Caco-2 (cell line): ENCODE measurements at regions not wholly inside any gene's neighbourhood (a gene's known extent, or its start where the extent isn't known, plus 50 kb on each side); places are given as distances from the start of the nearest gene placed in this dataset.
A peak's percentile ranks its signal among the peaks of the same experiment; 100 is the strongest.

Source experiments
- BruUV-seq: library from RNA; stranded (reverse); fragments of 400-500 nt; replicated peaks from 2 replicates; lab custom pipeline; 2021; lab: Mats Ljungman, UMichigan
- CTCF ChIA-PET: fragments of 300-600 bp; sonication (Branson Sonifier 250); formaldehyde crosslinking; loops from one replicate; lab custom pipeline; 2022; ENCODE audit warnings: antibody characterized with exemption; lab: Charles Lee
- POLR2A ChIA-PET: fragments of 300-600 bp; sonication (Branson Sonifier 250); formaldehyde crosslinking; loops from one replicate; lab custom pipeline; 2022; ENCODE audit warnings: antibody characterized with exemption; lab: Charles Lee
- DNase-seq, 2 experiments: peaks; one replicate each; pipeline versions ENCODE4 v3.0.0 to v3.0.0-alpha.2; 2020 to 2022
- H3K27me3 ChIP-seq: replicated peaks from 2 replicates; pipeline ENCODE4 v1.6.0; 2011; ENCODE audit warnings: low read length; ENCODE audit not compliant: control insufficient read depth, insufficient read depth
- H3K36me3 ChIP-seq: 2 replicates; pipeline ENCODE4 v1.5.1; 2011; ENCODE audit warnings: low read length; ENCODE audit not compliant: control insufficient read depth, insufficient read depth
- H3K4me1 ChIP-seq: fragments of 250-450 bp; sonication (Bioruptor Pico); 2 replicates; pipeline ENCODE4 v1.5.1; 2020; ENCODE audit warnings: mild to moderate bottlenecking
- H3K4me3 ChIP-seq: 2 replicates; pipeline ENCODE4 v1.5.1; 2011; ENCODE audit warnings: low read depth, mild to moderate bottlenecking, control low read depth, low read length
- H3K9me3 ChIP-seq: fragments of 250-450 bp; sonication (Bioruptor Pico); 2 replicates; pipeline ENCODE4 v1.5.1; 2020; ENCODE audit warnings: mild to moderate bottlenecking, moderate library complexity
- H3K27ac Mint-ChIP-seq: one replicate; pipeline ENCODE4 v1.8.0; 2022; ENCODE audit warnings: mixed read lengths; ENCODE audit not compliant: unreplicated experiment
- H3K27me3 Mint-ChIP-seq: one replicate; pipeline ENCODE4 v1.8.0; 2022; ENCODE audit warnings: mixed read lengths; ENCODE audit not compliant: insufficient read depth, unreplicated experiment
- H3K36me3 Mint-ChIP-seq: one replicate; pipeline ENCODE4 v1.8.0; 2022; ENCODE audit warnings: mild to moderate bottlenecking, mixed read lengths; ENCODE audit not compliant: insufficient read depth, unreplicated experiment
- H3K4me1 Mint-ChIP-seq: one replicate; pipeline ENCODE4 v1.8.0; 2022; ENCODE audit warnings: low read depth, mixed read lengths; ENCODE audit not compliant: unreplicated experiment
- H3K4me3 Mint-ChIP-seq: one replicate; pipeline ENCODE4 v1.8.0; 2022; ENCODE audit warnings: mild to moderate bottlenecking, moderate library complexity, mixed read lengths; ENCODE audit not compliant: unreplicated experiment
- H3K9me3 Mint-ChIP-seq: one replicate; pipeline ENCODE4 v1.8.0; 2022; ENCODE audit warnings: mixed read lengths; ENCODE audit not compliant: unreplicated experiment
- CTCF ChIP-seq, 2 experiments: fragments of 200-600 bp in 1 of 2; IDR thresholded peaks; 1 replicate in 1 of 2; 2 replicates in 1 of 2; pipeline versions ENCODE4 v1.5.1 to v1.8.0; 2011 to 2022; ENCODE audit warnings: antibody characterized with exemption in 1 of 2, control low read depth in 1 of 2, inconsistent platforms in 1 of 2, low read depth in 1 of 2, low read length in 1 of 2, mild to moderate bottlenecking in 1 of 2, moderate library complexity in 1 of 2; ENCODE audit not compliant: insufficient read depth in 1 of 2, severe bottlenecking in 1 of 2, unreplicated experiment in 1 of 2
- intact Hi-C: fragments of 100-400 bp; cut with micrococcal nuclease; formaldehyde crosslinking; loops from one replicate; pipeline ENCODE4 v1.10.0; 2022; ENCODE audit not compliant: unreplicated experiment

GRCh38 chr4:138894709-138895108 is 120.9 kb upstream of the NOCT start:
- intact Hi-C loops = no loop called here
- no peak overlapping the region for H3K4me3 Mint-ChIP-seq
- no peaks in the 10 kb centered on the region for H3K36me3 ChIP-seq

GRCh38 chr4:138894011-138894410 is 121.6 kb upstream of the NOCT start:
- H3K36me3 Mint-ChIP-seq = no peaks in the 10 kb centered on the region
- no peak overlapping the region for H3K4me3 ChIP-seq
- ChIA-PET CTCF (no interaction called here), POLR2A (no interaction called here)
- no peaks in the 10 kb centered on the region for H3K27me3 ChIP-seq
- no peak overlapping the region for H3K27ac Mint-ChIP-seq
- H3K9me3 Mint-ChIP-seq = no peaks in the 10 kb centered on the region
- no peak overlapping the region for H3K4me3 Mint-ChIP-seq
- no TSS peak for BruUV-seq
- no peaks in the 10 kb centered on the region for H3K36me3 ChIP-seq
- H3K4me1 Mint-ChIP-seq = peaks cover 28% of the 10 kb centered on the region
- no peaks in the 10 kb centered on the region for H3K27me3 Mint-ChIP-seq
- peaks cover 36% of the 10 kb centered on the region for H3K4me1 ChIP-seq
- H3K9me3 ChIP-seq = no peaks in the 10 kb centered on the region
- TF ChIP-seq CTCF (IDR thresholded peaks at IDR 0.05; ENCODE audit: insufficient read depth in 1 of 2, low read depth in 1 of 2, low read length in 1 of 2, severe bottlenecking in 1 of 2, unreplicated experiment in 1 of 2) = no peak
- intact Hi-C loops = no loop called here
- DNase-seq = no peak

More at GRCh38 chr4:138894709-138895108, 120.9 kb upstream of the NOCT start:
- Mint-ChIP-seq H3K4me1 (peaks cover 28% of the 10 kb centered on the region), H3K9me3 (no peaks in the 10 kb centered on the region), H3K27me3 (no peaks in the 10 kb centered on the region), H3K27ac (no peak overlapping the region), H3K36me3 (no peaks in the 10 kb centered on the region)
- Histone ChIP-seq H3K4me1 (peaks cover 41% of the 10 kb centered on the region), H3K27me3 (no peaks in the 10 kb centered on the region), H3K4me3 (no peak overlapping the region), H3K9me3 (no peaks in the 10 kb centered on the region)
- no peak for DNase-seq
- no TSS peak for BruUV-seq
- ChIA-PET POLR2A (no interaction called here), CTCF (no interaction called here)
- no peak for TF ChIP-seq CTCF (IDR thresholded peaks at IDR 0.05; ENCODE audit: insufficient read depth in 1 of 2, low read depth in 1 of 2, low read length in 1 of 2, severe bottlenecking in 1 of 2, unreplicated experiment in 1 of 2)

- H3K4me1 Mint-ChIP-seq = peaks cover 22% of the 10 kb centered on the region
- TF ChIP-seq CTCF (IDR thresholded peaks at IDR 0.05; ENCODE audit: insufficient read depth in 1 of 2, low read depth in 1 of 2, low read length in 1 of 2, severe bottlenecking in 1 of 2, unreplicated experiment in 1 of 2) = no peak
- H3K9me3 Mint-ChIP-seq = no peaks in the 10 kb centered on the region
- no peaks in the 10 kb centered on the region for H3K36me3 ChIP-seq
- no peaks in the 10 kb centered on the region for H3K36me3 Mint-ChIP-seq
- H3K27me3 Mint-ChIP-seq = no peaks in the 10 kb centered on the region
- DNase-seq = no peak
- ChIA-PET CTCF (no interaction called here), POLR2A (no interaction called here)
- peak overlapping the region; percentile 14 for H3K27ac Mint-ChIP-seq
- BruUV-seq = no TSS peak
- H3K27me3 ChIP-seq = no peaks in the 10 kb centered on the region
- H3K4me1 ChIP-seq = peaks cover 26% of the 10 kb centered on the region
- intact Hi-C loops = no loop called here
- H3K4me3 ChIP-seq = no peak overlapping the region
- H3K4me3 Mint-ChIP-seq = no peak overlapping the region
- no peaks in the 10 kb centered on the region for H3K9me3 ChIP-seq
These were observed 122.8 kb upstream of the NOCT start for GRCh38 chr4:138892483-138893407.
